ENCODE measurements at regions not wholly inside any gene's neighbourhood (a gene's known extent, or its start where the extent isn't known, plus 50 kb on each side); places are given as distances from the start of the nearest gene placed in this dataset.
"Not testable (repeated sequence)": the region's sequence is repeated elsewhere in the genome, so short reads cannot be mapped to it uniquely, and the experiment has no call there.

GRCh38 chr15:39034816-39035215, 470.2 kb upstream of the RASGRP1 start:
- no peak for FAIRE-seq

GRCh38 chr15:39037611-39038010, 473.0 kb upstream of the RASGRP1 start:
- FAIRE-seq; DNase-seq (ENCODE audit: extremely low spot score, insufficient read length, low read depth): not testable (repeated sequence)

More at GRCh38 chr15:39034816-39035215, 470.2 kb upstream of the RASGRP1 start:
- DNase-seq (ENCODE audit: extremely low spot score, insufficient read length, low read depth), result no peak

- DNase-seq (ENCODE audit: extremely low spot score, insufficient read length, low read depth) (no peak), FAIRE-seq (no peak)
These were observed 476.2 kb upstream of the RASGRP1 start for GRCh38 chr15:39040861-39041260.

- no peak for DNase-seq (ENCODE audit: extremely low spot score, insufficient read length, low read depth)
- no peak for FAIRE-seq
These were observed 477.4 kb upstream of the RASGRP1 start for GRCh38 chr15:39041979-39042495.

- DNase-seq (ENCODE audit: extremely low spot score, insufficient read length, low read depth) (no peak), FAIRE-seq (no peak)
These were observed 487.2 kb upstream of the RASGRP1 start for GRCh38 chr15:39051626-39052322.

- FAIRE-seq (no peak), DNase-seq (ENCODE audit: extremely low spot score, insufficient read length, low read depth) (no peak)
These were observed 487.7 kb upstream of the RASGRP1 start for GRCh38 chr15:39052323-39052705.

GRCh38 chr15:39053480-39053879, 488.9 kb upstream of the RASGRP1 start:
- no peak for DNase-seq (ENCODE audit: extremely low spot score, insufficient read length, low read depth)
- FAIRE-seq, result no peak

GRCh38 chr15:39054128-39054732, 489.6 kb upstream of the RASGRP1 start:
- DNase-seq (ENCODE audit: extremely low spot score, insufficient read length, low read depth), result no peak
- no peak for FAIRE-seq

GRCh38 chr15:39056357-39056756, 491.7 kb upstream of the RASGRP1 start:
- DNase-seq (ENCODE audit: extremely low spot score, insufficient read length, low read depth) (no peak), FAIRE-seq (no peak)

- FAIRE-seq (no peak), DNase-seq (ENCODE audit: extremely low spot score, insufficient read length, low read depth) (no peak)
These were observed 493.9 kb upstream of the RASGRP1 start for GRCh38 chr15:39058351-39059131.

GRCh38 chr15:39059917-39060316, 495.3 kb upstream of the RASGRP1 start:
- no peak for FAIRE-seq
- no peak for DNase-seq (ENCODE audit: extremely low spot score, insufficient read length, low read depth)

- DNase-seq (ENCODE audit: extremely low spot score, insufficient read length, low read depth) (no peak), FAIRE-seq (no peak)
These were observed 497.4 kb upstream of the RASGRP1 start for GRCh38 chr15:39061952-39062464.

- FAIRE-seq, result no peak
- no peak for DNase-seq (ENCODE audit: extremely low spot score, insufficient read length, low read depth)
These were observed 502.1 kb upstream of the RASGRP1 start for GRCh38 chr15:39066677-39067076.

- DNase-seq (ENCODE audit: extremely low spot score, insufficient read length, low read depth), result no peak
These were observed 506.4 kb upstream of the THBS1 start for GRCh38 chr15:39074341-39074985.

GRCh38 chr15:39075311-39075710, 505.6 kb upstream of the THBS1 start:
- no peak for FAIRE-seq
- DNase-seq (ENCODE audit: extremely low spot score, insufficient read length, low read depth), result no peak

More at GRCh38 chr15:39074341-39074985, 506.4 kb upstream of the THBS1 start:
- no peak for FAIRE-seq

- no peak for DNase-seq (ENCODE audit: extremely low spot score, insufficient read length, low read depth)
- FAIRE-seq, result no peak
These were observed 505.0 kb upstream of the THBS1 start for GRCh38 chr15:39075756-39076341.

- DNase-seq (ENCODE audit: extremely low spot score, insufficient read length, low read depth), result no peak
- FAIRE-seq, result no peak
These were observed 502.9 kb upstream of the THBS1 start for GRCh38 chr15:39078026-39078425.

- FAIRE-seq (no peak), DNase-seq (ENCODE audit: extremely low spot score, insufficient read length, low read depth) (no peak)
These were observed 501.5 kb upstream of the THBS1 start for GRCh38 chr15:39079296-39079847.

GRCh38 chr15:39083213-39083612, 497.7 kb upstream of the THBS1 start:
- FAIRE-seq, result no peak
- DNase-seq (ENCODE audit: extremely low spot score, insufficient read length, low read depth), result no peak

All from GM18507 (cell line).